IgD-negative memory B cell (primary cell): ENCODE measurements at regions not wholly inside any gene's neighbourhood (a gene's known extent, or its start where the extent isn't known, plus 50 kb on each side); places are given as distances from the start of the nearest gene placed in this dataset.

Experiments
- H3K27ac Mint-ChIP-seq, 3 donors: one replicate each; pipeline ENCODE4 v1.8.0; 2020 to 2022; ENCODE audit warnings: mild to moderate bottlenecking in 3 of 3, mixed read lengths in 3 of 3, moderate library complexity in 1 of 3
- H3K27me3 Mint-ChIP-seq: one replicate; pipeline ENCODE4 v1.8.0; 2021; ENCODE audit warnings: mixed read lengths
- H3K36me3 Mint-ChIP-seq: one replicate; pipeline ENCODE4 v1.8.0; 2020; ENCODE audit warnings: mild to moderate bottlenecking, mixed read lengths
- H3K4me1 Mint-ChIP-seq, 3 donors: one replicate each; pipeline ENCODE4 v1.8.0; 2020 to 2022; ENCODE audit warnings: mixed read lengths in 3 of 3, mild to moderate bottlenecking in 1 of 3
- H3K4me3 Mint-ChIP-seq, 4 donors: one replicate each; pipeline ENCODE4 v1.8.0; 2020 to 2022; ENCODE audit warnings: mild to moderate bottlenecking in 4 of 4, mixed read lengths in 4 of 4, moderate library complexity in 3 of 4
- H3K9me3 Mint-ChIP-seq, 3 donors: one replicate each; pipeline ENCODE4 v1.8.0; 2020 to 2021; ENCODE audit warnings: mixed read lengths in 3 of 3, mild to moderate bottlenecking in 1 of 3

DNA sequence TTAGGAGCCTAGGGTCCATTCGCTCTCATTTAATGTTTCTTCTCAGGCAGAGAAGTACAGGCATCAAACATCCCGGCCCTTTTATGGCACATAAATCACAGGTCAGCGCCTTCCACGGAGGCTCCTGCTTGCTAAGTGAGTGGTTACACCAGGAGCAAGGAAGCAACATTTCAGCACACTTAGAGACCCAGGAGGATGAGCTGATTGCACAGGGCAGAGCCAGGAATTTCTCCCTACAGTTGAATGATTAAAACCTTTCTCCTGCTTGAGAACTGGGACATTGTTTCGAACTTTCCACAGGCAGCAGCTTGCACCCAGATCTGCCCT, 233.4 kb downstream of the SPTSSA start:
- H3K4me3 Mint-ChIP-seq: no peak overlapping the region
- H3K27ac Mint-ChIP-seq: no peak overlapping the region
- H3K27me3 Mint-ChIP-seq: peaks cover 7% of the 10 kb centered on the region
- H3K36me3 Mint-ChIP-seq: no peaks in the 10 kb centered on the region
- no peaks in the 10 kb centered on the region for H3K9me3 Mint-ChIP-seq
- no peaks in the 10 kb centered on the region for H3K4me1 Mint-ChIP-seq

DNA sequence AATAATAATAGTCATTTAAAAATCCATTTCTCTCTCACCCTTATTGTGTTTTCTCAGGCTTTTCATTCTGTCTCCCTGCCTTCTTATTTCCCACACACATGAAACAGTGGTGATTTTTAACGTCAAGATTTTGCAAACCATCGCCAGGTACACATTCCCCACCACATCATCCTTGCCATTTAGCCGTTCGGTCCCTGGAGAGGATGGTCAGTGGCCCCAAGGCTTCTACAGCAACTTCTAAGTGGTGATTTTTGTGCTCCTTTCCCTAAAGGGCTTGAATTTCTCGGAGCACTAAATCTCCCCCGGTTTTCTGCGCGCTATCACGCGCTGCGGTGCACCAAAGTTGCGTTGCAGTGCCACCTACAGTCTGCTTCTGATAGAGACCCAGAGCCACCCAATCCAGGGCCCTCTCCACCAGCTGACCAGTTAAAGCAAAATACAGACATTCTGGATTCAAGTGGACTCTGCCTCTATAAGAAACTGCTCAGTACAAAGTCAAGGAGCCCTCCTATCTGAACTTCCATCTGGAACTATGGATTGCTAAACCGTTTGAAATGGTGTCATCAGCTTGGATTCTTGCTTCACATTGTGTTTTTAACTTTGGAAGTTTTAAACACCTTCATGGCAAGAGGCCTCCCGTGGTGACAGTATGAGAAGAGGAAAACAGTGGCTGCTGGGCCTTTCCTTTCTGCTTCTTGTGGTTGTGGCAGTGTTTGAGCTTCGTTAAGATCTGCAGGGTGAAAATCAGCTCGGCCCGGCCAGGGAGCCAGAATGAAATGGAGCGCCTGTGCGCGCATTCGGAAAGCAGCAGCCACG, 234.0 kb downstream of the SPTSSA start:
- H3K36me3 Mint-ChIP-seq: no peaks in the 10 kb centered on the region
- H3K9me3 Mint-ChIP-seq: no peaks in the 10 kb centered on the region
- peaks cover 7% of the 10 kb centered on the region for H3K27me3 Mint-ChIP-seq
- H3K4me3 Mint-ChIP-seq: no peak overlapping the region
- H3K4me1 Mint-ChIP-seq: no peaks in the 10 kb centered on the region
- no peak overlapping the region for H3K27ac Mint-ChIP-seq

DNA sequence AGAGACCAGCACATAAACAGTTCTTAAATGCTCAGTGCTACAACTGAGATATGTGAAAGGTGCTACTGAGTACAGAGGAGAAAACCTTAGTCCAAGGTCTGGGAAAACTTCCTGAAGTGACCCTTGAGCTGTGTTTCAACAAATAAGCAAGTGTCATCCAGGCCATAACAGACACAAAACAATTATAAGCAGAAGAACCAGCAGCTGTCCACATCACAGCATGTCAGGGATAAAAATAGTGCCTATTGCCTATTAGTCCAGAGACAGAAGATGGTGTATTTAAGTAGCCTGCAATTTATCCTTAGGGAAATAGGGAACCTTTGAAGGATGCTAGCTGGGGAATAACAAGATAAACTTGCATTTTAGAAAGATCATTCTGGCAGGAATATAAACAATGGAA, 237.8 kb downstream of the SPTSSA start:
- no peaks in the 10 kb centered on the region for H3K36me3 Mint-ChIP-seq
- no peak overlapping the region for H3K4me3 Mint-ChIP-seq
- H3K27ac Mint-ChIP-seq: no peak overlapping the region
- peaks cover 7% of the 10 kb centered on the region for H3K27me3 Mint-ChIP-seq
- H3K9me3 Mint-ChIP-seq: no peaks in the 10 kb centered on the region
- no peaks in the 10 kb centered on the region for H3K4me1 Mint-ChIP-seq

DNA sequence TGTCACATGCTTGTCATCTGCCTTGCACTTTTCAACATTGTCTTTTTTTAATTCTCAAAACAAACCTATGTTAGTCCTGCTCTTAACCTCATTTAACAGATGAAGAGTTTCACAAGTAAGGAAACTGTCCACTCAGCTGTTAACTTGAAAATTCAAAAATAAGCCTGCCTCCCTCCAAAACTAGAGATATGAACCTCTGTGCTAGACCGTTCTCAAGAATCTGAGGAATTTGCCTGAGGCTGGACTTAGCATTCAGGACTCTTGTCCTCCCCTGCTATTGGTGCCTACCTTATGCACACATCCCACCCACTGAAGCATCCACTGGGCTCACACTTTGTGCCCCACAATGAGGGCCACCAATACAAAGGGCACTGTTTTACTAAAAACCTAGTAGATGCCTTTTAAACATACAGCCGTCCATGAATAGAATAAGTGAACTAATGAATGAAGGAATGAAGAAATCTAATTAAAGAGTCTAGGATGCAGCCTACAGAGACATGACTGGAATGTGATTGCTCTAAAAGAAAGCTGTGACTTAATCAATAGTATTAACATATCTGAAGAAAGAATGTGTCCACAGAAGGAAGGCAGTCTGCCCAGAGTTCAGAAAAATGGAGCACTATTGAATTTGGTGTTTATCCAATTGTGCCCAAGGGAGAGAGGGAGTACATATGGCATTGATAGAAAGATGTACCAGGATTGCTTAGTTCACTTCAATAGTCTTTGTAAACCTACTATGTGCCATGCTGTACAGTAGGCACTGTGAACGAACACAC, 238.5 kb downstream of the SPTSSA start:
- Mint-ChIP-seq H3K36me3 (no peaks in the 10 kb centered on the region), H3K27ac (no peak overlapping the region), H3K4me3 (no peak overlapping the region), H3K9me3 (no peaks in the 10 kb centered on the region), H3K4me1 (no peaks in the 10 kb centered on the region), H3K27me3 (peaks cover 7% of the 10 kb centered on the region)

DNA sequence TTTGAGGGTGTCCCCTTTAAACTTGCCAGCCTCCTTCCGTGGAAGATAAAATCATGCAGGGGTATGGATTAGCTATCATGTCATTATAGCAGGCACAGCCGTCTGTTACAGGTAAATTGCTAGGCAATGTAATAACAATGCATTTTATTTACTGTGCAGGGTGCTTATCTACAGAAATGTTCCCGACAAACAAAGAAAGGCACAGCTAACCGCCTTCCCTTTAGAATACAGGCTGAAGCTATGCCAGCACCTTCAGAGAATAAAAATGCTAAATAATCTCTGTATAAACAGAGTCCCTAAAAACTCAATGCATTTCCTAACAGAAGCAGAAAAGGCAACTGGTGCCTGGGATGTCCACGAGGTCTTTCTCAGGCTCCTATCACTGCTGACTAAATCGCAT, 239.2 kb downstream of the SPTSSA start:
- Mint-ChIP-seq H3K9me3 (no peaks in the 10 kb centered on the region), H3K27me3 (peaks cover 5% of the 10 kb centered on the region), H3K4me1 (no peaks in the 10 kb centered on the region), H3K27ac (no peak overlapping the region), H3K4me3 (no peak overlapping the region), H3K36me3 (no peaks in the 10 kb centered on the region)

DNA sequence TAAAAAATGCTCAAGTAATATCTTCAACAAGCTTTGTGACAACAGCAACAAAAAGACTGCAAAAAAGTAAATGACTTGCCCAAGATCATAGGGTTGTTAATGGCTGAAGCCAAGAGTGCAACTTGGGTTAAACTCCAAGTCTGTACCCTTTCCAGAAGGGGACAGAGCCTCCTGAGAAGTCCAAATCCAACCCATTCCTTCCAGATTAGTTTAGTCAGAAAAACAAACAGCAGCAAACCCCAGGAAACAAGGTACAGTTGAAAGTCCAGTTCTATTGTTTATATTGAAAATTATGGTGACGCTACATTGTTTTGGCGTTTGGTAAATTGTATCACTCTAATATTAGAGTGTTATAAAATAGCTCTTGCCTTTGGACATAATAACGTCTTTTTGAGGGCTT, 239.9 kb downstream of the SPTSSA start:
- no peaks in the 10 kb centered on the region for H3K4me1 Mint-ChIP-seq
- H3K27ac Mint-ChIP-seq: no peak overlapping the region
- peaks cover 5% of the 10 kb centered on the region for H3K27me3 Mint-ChIP-seq
- H3K9me3 Mint-ChIP-seq: peaks cover 0 to under 1% (median 0%) of the 10 kb centered on the region in 3 donors
- H3K4me3 Mint-ChIP-seq: no peak overlapping the region
- H3K36me3 Mint-ChIP-seq: no peaks in the 10 kb centered on the region

DNA sequence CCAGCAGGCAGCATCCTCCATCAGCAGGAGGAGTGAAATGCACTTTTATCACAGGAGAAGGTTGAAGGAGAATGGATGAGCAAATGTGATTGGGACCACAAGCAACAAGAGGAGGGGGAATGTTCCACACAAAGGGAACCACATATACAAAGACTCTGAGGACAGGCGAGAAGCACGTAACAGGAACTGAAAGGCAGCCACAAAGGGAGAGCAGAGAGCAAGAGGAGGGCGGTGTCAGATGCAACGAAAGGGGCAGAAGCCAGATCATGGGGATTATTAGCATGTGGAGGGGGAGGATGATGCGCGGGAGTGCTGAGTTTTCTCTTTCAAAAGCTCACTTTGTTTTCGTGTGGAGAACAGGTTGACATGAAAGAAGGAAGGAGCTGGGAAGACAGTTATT, 241.1 kb downstream of the SPTSSA start:
- peaks cover 0 to 8% (median 0%) of the 10 kb centered on the region in 3 donors for H3K9me3 Mint-ChIP-seq
- H3K36me3 Mint-ChIP-seq: no peaks in the 10 kb centered on the region
- peaks cover 5% of the 10 kb centered on the region for H3K27me3 Mint-ChIP-seq
- no peak overlapping the region for H3K4me3 Mint-ChIP-seq
- no peaks in the 10 kb centered on the region for H3K4me1 Mint-ChIP-seq
- H3K27ac Mint-ChIP-seq: no peak overlapping the region

DNA sequence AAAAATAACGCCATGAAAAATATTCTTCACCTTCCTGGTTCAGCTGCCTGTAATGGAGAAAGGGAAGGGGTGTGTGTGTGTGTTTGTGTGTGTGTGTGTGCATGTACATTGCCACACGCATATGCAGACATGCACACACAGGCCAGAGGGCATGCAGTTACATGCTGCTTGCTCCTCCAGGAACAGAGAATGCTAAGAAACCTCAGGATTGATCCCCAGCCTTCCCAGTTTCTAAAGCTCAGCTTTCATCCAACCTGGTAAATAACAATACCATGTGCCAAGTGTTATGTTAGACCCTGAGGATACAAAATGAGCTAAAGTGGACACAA, 241.7 kb downstream of the SPTSSA start:
- Mint-ChIP-seq H3K27me3 (peaks cover 5% of the 10 kb centered on the region), H3K27ac (no peak overlapping the region), H3K36me3 (no peaks in the 10 kb centered on the region), H3K4me1 (no peaks in the 10 kb centered on the region), H3K9me3 (peaks cover 0 to 8% (median 0%) of the 10 kb centered on the region in 3 donors), H3K4me3 (no peak overlapping the region)

DNA sequence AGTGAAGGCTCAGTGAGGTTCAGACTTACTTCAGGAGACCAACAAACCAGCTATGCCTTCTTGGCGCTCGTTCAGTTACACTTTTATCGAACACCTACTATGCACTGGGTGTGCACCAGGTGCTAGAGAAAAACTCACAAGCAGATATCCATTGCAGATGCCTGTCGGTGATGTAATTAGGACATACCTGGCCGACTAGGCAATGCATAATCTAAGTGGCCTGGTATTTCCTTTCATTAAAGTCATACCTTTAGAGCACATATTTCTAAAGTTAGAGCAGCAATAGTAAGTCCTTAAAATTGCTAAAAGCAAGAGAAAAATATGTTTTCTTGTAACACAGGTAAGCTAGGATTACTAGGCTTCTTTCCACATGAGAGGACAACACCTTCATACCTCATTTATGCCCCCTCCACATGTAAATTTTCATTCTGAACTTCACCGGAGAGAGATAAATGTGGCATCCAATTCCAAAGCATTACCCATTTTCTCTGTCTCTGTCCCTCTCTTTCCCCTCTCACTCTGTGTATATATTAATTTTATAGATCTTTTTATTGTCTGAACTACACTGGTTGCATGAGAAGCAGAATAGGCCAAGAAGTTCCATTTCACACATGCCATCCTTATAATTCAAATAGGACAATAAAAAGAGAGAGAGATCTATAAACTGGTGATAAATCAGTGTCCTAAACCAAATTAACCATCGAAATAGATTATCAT, 242.2 kb downstream of the SPTSSA start:
- Mint-ChIP-seq H3K27ac (no peak overlapping the region), H3K4me1 (no peaks in the 10 kb centered on the region), H3K4me3 (no peak overlapping the region), H3K36me3 (no peaks in the 10 kb centered on the region), H3K9me3 (peaks cover 0 to 8% (median 0%) of the 10 kb centered on the region in 3 donors), H3K27me3 (peaks cover 3% of the 10 kb centered on the region)

DNA sequence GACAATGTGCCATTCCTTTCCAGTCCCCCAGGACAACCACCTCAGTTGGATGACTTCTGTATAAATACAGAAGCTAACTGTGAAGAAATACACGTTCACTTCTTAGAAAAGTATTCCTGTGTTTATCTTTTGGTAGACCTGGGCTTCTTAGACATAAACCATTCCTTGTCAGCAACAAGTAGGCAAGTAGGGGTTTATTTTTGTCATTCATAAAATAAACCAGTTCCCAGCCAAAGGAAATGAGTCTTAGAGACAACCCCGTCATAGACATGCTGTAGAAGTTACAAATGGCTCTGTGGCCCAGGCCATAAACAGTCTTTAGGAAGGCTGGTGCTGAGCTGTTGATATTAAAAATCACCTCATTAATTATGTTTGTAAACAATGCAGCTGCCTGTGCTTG, 243.2 kb downstream of the SPTSSA start:
- Mint-ChIP-seq H3K27ac (no peak overlapping the region), H3K4me1 (no peaks in the 10 kb centered on the region), H3K4me3 (no peak overlapping the region), H3K9me3 (peaks cover 0 to 8% (median 0%) of the 10 kb centered on the region in 3 donors), H3K27me3 (no peaks in the 10 kb centered on the region), H3K36me3 (no peaks in the 10 kb centered on the region)

DNA sequence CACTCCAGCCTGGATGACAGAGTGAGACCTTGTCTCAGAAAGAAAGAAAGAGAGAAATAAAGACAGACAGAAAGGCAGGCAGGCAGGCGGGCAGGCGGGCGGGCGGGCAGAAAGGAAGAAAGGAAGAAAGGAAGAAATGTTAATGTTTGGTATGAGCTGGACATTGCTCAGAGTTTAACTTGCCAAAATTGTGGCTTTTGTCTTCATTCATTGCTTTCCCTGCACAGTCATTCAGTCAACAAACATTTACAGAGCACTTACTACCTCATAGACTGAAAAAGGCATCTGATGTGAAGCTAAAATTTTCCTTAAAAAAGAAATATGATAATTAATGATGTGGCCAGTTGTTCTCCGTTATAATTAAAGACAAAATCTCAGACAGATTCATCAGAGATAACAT, 247.1 kb downstream of the SPTSSA start:
- H3K36me3 Mint-ChIP-seq: no peaks in the 10 kb centered on the region
- peaks cover 0 to 8% (median 0%) of the 10 kb centered on the region in 3 donors for H3K9me3 Mint-ChIP-seq
- no peaks in the 10 kb centered on the region for H3K4me1 Mint-ChIP-seq
- H3K27ac Mint-ChIP-seq: no peak overlapping the region
- peaks cover 2% of the 10 kb centered on the region for H3K27me3 Mint-ChIP-seq
- no peak overlapping the region for H3K4me3 Mint-ChIP-seq

DNA sequence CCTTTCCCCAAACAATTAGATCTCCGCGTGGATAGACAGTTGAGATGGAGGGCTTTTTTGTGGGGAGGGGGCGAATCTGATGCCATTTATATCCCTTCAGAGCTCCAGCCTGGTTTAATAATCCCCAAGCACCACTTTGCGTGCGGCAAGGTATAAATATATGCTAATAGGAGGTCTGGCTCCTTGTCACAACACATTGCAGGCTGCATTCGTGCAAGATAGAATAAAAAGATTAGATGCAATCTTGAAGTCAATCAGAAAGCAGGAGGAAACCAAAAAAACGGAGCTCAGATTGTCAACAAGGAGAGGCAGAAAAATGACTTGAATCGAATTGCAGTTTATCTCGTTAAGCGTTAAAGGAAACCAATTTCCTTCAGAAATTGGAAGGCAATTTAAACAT, 248.7 kb downstream of the SPTSSA start:
- Mint-ChIP-seq H3K27ac (no peak overlapping the region), H3K27me3 (peaks cover 3% of the 10 kb centered on the region), H3K4me1 (no peaks in the 10 kb centered on the region), H3K36me3 (peaks cover 2% of the 10 kb centered on the region), H3K4me3 (no peak overlapping the region), H3K9me3 (peaks cover 0 to 8% (median 0%) of the 10 kb centered on the region in 3 donors)

DNA sequence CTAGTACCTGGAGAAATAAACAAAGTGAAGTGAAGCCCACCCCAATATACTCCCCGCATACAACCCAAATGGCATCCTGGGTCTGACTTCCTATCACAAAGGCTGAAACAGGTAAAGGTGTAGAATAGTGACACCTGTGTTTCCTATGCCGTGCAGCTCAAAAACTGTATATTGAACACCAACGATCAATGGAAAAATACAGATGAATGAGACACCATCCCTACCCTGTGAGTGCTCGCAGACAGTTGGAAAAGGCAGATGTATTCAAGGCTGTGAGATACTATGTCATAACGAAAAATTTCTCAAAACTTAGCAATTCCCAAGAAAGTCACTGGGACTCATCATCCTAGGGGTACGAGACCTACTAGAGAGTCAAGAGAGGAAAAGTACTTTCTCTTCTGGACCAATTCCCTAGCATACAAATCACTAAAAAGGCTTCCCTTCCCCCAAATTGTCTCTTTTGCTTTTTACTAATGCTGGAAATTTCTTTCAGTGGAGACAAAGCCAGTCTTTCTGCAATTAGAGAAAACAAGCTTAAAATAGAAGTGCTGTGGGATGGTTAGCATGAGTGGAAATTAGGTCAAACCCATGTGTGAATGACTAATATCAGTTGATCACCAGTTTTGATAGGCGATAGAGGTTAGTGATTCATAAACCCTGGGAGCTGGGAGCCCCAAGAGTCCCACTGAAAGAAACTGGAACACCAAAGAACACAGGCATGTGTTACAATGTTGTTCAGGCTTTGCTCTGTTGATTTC, 249.7 kb downstream of the SPTSSA start:
- peaks cover 5% of the 10 kb centered on the region for H3K27me3 Mint-ChIP-seq
- no peak overlapping the region for H3K27ac Mint-ChIP-seq
- peaks cover 2% of the 10 kb centered on the region for H3K36me3 Mint-ChIP-seq
- peaks cover 0 to 8% (median 0%) of the 10 kb centered on the region in 3 donors for H3K9me3 Mint-ChIP-seq
- H3K4me3 Mint-ChIP-seq: no peak overlapping the region
- no peaks in the 10 kb centered on the region for H3K4me1 Mint-ChIP-seq

DNA sequence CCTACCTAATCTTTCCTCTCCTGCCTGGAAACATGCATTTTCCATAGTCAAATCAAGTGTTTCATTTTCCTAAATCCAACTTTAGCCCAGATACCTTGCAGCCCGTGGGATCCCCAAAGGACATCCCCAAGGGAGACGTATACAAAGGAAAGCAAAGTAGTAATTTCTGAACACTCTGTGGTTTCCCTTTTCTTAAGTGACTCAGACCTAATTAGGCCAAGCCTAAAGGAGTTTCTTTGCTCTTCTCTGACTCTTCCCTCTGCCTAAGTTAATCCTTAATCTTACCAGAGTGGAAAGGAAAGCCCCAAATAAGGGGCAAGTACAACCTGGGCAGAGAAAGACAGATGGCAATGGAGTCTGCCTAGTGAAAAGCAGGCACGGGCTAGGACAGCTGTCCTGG, 250.3 kb downstream of the SPTSSA start:
- H3K4me1 Mint-ChIP-seq: no peaks in the 10 kb centered on the region
- peaks cover 5% of the 10 kb centered on the region for H3K27me3 Mint-ChIP-seq
- peaks cover 2% of the 10 kb centered on the region for H3K36me3 Mint-ChIP-seq
- H3K9me3 Mint-ChIP-seq: peaks cover 0 to 3% (median 0%) of the 10 kb centered on the region in 3 donors
- no peak overlapping the region for H3K4me3 Mint-ChIP-seq
- no peak overlapping the region for H3K27ac Mint-ChIP-seq

DNA sequence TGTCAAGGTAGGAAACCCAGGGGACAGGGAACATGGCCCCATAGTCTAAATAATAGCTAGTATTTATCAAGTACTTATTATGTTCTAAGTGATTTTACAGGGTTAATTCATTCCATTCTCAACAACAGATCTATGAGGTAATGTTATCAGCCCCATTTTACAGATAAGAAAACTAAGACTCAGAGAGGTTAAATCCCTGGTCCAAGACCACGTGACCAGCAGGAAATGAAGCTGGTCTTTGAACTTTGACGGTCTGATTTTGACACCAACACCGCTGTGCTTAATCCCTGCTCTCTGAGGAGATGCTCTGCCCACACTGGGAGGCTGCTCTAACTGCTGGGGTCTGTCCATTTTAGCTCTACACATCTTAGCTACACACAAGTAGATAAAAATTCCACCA, 253.5 kb downstream of the SPTSSA start:
- no peak overlapping the region for H3K4me3 Mint-ChIP-seq
- H3K36me3 Mint-ChIP-seq: peaks cover 4% of the 10 kb centered on the region
- H3K4me1 Mint-ChIP-seq: peaks cover 0 to 1% (median 0%) of the 10 kb centered on the region in 3 donors

More for the DNA sequence above, 253.5 kb downstream of the SPTSSA start:
- Mint-ChIP-seq H3K9me3 (peaks cover 0 to 3% (median 1%) of the 10 kb centered on the region in 3 donors), H3K27me3 (peaks cover 5% of the 10 kb centered on the region), H3K27ac (no peak overlapping the region)
